GM13976 (cell line): ENCODE measurements at regions not wholly inside any gene's neighbourhood (a gene's known extent, or its start where the extent isn't known, plus 50 kb on each side); places are given as distances from the start of the nearest gene placed in this dataset.
A peak's percentile ranks its signal among the peaks of the same experiment; 100 is the strongest.
"Not testable (repeated sequence)": the region's sequence is repeated elsewhere in the genome, so short reads cannot be mapped to it uniquely, and the experiment has no call there.

Source experiments
- DNase-seq: peaks from one replicate; pipeline ENCODE4 v3.0.0; 2012; ENCODE audit warnings: low spot score
- in situ Hi-C: fragments of 300-500 bp; cut with MboI; formaldehyde crosslinking; loops from one replicate; pipeline ENCODE4 v1.12.0; 2022; ENCODE audit warnings: low sequenced_read_pairs, mixed read lengths, inconsistent platforms; ENCODE audit not compliant: unreplicated experiment
- TF ChIP-seq, protein P1 (sequence below): IDR thresholded peaks from 2 replicates; pipeline ENCODE4 v1.5.1; 2012; ENCODE audit warnings: borderline replicate concordance, mild to moderate bottlenecking; ENCODE audit not compliant: insufficient read depth; ENCODE audit errors: extremely low read depth, missing control alignments, control extremely low read depth

GRCh38 chr20:22966787-22967464 lies 68.2 kb upstream of the SSTR4 start:
- DNase-seq, result no peak
- TF ChIP-seq, protein P1, sequence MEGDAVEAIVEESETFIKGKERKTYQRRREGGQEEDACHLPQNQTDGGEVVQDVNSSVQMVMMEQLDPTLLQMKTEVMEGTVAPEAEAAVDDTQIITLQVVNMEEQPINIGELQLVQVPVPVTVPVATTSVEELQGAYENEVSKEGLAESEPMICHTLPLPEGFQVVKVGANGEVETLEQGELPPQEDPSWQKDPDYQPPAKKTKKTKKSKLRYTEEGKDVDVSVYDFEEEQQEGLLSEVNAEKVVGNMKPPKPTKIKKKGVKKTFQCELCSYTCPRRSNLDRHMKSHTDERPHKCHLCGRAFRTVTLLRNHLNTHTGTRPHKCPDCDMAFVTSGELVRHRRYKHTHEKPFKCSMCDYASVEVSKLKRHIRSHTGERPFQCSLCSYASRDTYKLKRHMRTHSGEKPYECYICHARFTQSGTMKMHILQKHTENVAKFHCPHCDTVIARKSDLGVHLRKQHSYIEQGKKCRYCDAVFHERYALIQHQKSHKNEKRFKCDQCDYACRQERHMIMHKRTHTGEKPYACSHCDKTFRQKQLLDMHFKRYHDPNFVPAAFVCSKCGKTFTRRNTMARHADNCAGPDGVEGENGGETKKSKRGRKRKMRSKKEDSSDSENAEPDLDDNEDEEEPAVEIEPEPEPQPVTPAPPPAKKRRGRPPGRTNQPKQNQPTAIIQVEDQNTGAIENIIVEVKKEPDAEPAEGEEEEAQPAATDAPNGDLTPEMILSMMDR, result no peak
- in situ Hi-C loops, result no loop called here

GRCh38 chr20:22967706-22968105 lies 67.4 kb upstream of the SSTR4 start:
- DNase-seq, in situ Hi-C loops: not testable (repeated sequence)

DNA sequence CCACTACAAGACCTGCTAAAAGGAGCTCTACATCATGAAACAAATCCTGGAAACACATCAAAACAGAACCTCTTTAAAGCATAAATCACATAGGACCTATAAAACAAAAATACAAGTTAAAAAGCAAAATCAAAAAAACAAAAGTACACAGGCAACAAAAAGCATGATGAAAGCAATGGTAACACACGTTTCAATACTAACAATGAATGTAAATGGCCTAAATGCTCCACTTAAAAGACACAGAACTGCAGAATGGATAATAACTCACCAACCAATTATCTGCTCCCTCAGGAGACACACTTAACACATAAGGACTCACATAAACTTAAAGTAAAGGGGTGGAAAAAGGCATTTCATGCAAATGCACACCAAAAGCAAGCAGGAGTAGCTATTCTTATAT lies 66.1 kb upstream of the SSTR4 start:
- in situ Hi-C loops, DNase-seq: not testable (repeated sequence)

DNA sequence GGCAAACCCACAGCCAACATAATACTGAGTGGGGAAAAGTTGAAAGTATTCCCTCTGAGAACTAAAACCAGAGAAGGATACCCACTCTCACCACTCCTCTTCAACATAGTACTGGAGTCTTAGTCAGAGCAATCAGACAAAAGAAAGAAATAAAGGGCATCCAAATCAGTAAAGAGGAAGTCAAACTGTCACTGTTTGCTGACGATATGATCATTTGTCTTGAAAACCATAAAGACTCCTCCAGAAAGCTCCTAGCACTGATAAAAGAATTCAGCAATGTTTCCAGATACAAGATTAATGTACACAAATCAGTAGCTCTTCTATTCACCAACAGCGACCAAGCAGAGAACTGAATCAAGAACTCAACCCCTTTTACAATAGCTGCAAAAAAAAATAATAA lies 64.0 kb upstream of the SSTR4 start:
- DNase-seq, in situ Hi-C loops: not testable (repeated sequence)

GRCh38 chr20:22974354-22974753 lies 60.8 kb upstream of the SSTR4 start:
- no peak for DNase-seq
- in situ Hi-C loops, result no loop called here
- TF ChIP-seq, protein P1, result peak; percentile 32

GRCh38 chr20:22977047-22977785 lies 57.9 kb upstream of the SSTR4 start:
- TF ChIP-seq, protein P1, result no peak
- DNase-seq, result no peak
- in situ Hi-C loops, result no loop called here

- in situ Hi-C loops, result no loop called here
- DNase-seq, result no peak
- TF ChIP-seq, protein P1, result no peak
These were observed 51.1 kb upstream of the SSTR4 start for GRCh38 chr20:22984008-22984407.

- TF ChIP-seq, protein P1, result no peak
- DNase-seq, result no peak
- in situ Hi-C loops, result no loop called here
These were observed 50.5 kb upstream of the SSTR4 start for GRCh38 chr20:22984606-22985005.
